Cardiac fibroblast (primary cell): ENCODE measurements at regions not wholly inside any gene's neighbourhood (a gene's known extent, or its start where the extent isn't known, plus 50 kb on each side); places are given as distances from the start of the nearest gene placed in this dataset.

Experiments used
- DNase-seq, 2 donors: peaks; one replicate each; pipeline versions ENCODE4 v3.0.0 to v3.0.0-alpha.2; 2010; ENCODE audit warnings: low read depth in 2 of 2
- H3K4me3 ChIP-seq, 2 donors: replicated peaks in 1 of 2; 1 replicate in 1 of 2; 2 replicates in 1 of 2; pipeline ENCODE4 v1.5.1; 2011; ENCODE audit warnings: low read depth in 2 of 2, low read length in 2 of 2, mild to moderate bottlenecking in 2 of 2, moderate library complexity in 1 of 2
- TF ChIP-seq, protein P1 (sequence below): IDR thresholded peaks from one replicate; pipeline ENCODE4 v1.5.1; 2011; ENCODE audit warnings: low read depth, mild to moderate bottlenecking, low read length, inconsistent platforms

DNA sequence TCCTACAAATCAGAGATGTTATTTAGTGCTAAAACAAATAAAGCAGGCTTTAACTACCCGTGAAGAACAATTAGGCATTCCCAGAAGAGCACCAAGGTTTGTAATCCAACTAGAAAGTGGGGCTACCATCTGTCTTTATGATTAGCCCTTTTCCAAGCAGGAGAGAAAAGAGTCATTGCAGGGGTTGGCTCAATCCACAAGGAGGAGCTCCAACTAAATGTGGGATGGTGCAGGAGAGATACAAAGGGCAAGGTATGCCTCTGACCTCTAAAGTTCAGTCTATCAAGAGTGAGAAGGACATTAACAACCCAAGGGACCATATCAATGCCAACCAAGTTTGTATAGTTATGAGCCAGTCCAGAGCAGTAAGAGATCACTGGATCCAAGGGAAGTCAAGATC is 382.7 kb upstream of the DUSP10 start:
- no peak overlapping the region for H3K4me3 ChIP-seq
- TF ChIP-seq, protein P1, sequence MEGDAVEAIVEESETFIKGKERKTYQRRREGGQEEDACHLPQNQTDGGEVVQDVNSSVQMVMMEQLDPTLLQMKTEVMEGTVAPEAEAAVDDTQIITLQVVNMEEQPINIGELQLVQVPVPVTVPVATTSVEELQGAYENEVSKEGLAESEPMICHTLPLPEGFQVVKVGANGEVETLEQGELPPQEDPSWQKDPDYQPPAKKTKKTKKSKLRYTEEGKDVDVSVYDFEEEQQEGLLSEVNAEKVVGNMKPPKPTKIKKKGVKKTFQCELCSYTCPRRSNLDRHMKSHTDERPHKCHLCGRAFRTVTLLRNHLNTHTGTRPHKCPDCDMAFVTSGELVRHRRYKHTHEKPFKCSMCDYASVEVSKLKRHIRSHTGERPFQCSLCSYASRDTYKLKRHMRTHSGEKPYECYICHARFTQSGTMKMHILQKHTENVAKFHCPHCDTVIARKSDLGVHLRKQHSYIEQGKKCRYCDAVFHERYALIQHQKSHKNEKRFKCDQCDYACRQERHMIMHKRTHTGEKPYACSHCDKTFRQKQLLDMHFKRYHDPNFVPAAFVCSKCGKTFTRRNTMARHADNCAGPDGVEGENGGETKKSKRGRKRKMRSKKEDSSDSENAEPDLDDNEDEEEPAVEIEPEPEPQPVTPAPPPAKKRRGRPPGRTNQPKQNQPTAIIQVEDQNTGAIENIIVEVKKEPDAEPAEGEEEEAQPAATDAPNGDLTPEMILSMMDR = peak; percentile 37
- DNase-seq = no peak

DNA sequence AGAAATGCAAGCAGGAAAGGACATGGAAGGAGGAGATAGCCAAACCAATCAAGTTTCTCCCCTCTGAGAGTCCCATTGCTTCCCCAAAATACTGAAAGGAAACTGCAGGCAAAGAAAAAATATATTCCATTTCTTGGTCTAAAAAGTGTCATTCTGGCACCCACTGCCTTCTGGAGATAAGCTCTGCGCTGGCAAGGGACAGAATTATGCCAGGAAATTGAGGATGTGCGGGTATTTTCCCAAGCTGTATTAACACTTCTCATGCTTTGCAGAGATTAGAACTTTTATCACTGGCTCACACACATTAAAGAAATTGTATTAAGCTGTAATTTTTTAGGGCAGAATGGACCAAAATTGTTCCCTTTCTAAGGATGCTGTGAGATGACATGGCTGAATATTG is 381.2 kb upstream of the DUSP10 start:
- TF ChIP-seq, protein P1 = no peak
- no peak for DNase-seq
- no peak overlapping the region for H3K4me3 ChIP-seq

DNA sequence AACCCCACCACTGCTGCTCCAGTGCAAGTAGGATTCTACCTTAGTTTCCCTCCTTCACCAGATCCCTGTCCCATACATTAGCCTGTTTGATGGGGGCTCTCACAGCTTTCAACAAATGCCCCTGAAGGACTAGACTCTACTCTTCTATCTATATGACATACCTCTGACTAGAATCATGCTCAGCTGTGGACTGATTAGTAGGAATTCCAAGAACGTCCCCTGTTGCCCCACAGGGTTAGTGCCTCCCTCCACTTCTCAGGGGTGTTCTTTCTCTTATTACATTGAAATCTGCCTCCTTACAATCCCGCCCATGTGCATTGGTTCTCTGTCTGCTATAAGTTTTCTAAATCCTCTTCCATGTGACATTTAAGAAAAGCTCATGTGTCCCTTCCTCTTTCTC is 375.9 kb upstream of the DUSP10 start:
- H3K4me3 ChIP-seq = no peak overlapping the region
- DNase-seq = no peak
- TF ChIP-seq, protein P1 = no peak

DNA sequence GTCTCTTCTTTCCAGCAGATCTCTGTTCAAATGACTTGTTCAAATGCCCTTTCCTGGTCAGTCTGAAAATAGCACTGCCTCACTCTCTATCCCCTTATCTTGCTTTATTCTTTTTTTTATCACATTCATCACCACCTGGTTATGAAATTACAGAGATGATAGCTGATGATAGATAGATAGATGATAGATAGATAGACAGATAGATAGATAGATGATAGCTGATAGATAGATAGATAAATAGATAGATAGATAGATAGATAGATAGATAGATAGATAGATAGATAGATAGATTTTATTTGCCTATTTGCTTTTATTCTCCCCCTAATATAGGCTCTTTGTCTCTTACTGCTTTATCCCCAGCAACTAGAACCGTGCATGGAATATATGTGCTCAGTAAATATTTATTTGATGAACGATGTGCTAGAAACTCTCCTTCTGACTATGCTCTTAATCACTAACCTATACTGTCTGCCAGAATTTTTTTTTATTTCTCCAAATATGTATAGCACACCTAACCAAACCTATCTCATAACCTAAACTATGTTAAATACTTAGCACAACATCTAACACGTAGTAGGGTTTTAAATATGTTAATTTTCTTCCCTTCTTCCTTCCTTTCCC is 372.8 kb upstream of the DUSP10 start:
- no peak overlapping the region for H3K4me3 ChIP-seq
- no peak for DNase-seq
- TF ChIP-seq, protein P1 = no peak

DNA sequence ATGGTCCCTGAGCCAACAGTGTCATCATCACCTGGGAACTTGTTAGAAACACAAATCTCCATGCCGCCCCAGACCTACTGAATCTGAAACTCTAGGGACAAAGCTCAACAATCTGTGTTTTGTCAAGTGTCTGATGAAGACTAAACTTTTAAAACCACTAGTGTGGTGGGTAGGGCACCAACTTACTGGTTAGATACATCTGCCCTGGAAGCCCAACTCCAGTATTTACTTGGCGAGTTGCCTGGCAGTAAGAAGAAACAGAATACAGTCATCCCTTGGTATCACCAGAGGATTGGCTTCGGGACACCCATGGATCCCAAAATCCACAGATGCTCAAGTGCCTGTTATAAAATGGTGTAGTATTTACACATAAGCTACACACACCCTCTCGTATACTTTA is 367.9 kb upstream of the DUSP10 start:
- peak; percentile 7 to 11 for DNase-seq
- TF ChIP-seq, protein P1 = no peak
- H3K4me3 ChIP-seq = no peak overlapping the region

DNA sequence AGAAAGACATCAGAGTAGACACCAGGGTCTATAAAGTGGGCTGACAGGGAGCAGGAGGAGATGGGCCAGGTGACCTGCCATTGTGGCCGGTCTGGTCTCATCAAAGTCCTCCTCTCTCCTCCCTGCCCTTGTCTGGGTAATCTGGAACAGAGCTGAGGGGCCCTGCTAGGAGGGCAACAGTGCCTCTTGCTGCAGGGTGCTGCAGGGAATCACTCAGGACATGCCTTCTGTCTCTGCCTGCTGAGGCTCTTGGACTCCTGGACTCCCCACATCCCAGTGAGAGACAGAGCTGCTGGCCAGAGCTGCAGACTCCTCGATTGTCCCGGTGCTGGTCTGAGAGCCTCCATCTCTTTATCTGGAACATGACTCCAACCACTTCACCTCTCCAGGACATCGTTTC is 366.1 kb upstream of the DUSP10 start:
- no peak for DNase-seq
- TF ChIP-seq, protein P1 = no peak
- no peak overlapping the region for H3K4me3 ChIP-seq

DNA sequence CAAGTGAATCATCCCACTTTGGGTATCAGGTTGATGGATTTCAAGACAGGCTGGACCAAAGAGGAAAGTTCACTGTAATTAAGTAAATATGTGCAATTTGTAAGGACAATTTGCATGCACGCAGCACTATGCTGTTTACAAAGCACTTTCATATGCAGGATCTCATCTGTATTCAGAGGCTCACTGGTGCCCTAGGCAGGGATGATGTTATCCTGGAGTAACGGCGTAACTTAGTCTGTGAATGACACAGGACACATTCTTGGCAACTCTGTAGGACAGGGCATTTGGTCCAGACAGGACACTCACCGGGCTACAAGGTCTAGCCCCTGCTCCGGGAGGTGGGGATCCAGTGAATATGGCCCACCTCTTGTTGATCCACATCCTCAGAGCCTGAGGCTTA is 365.4 kb upstream of the DUSP10 start:
- DNase-seq = no peak
- TF ChIP-seq, protein P1 = no peak
- H3K4me3 ChIP-seq = no peak overlapping the region
